Ascending aorta (tissue), 2 donors: ENCODE measurements at regions not wholly inside any gene's neighbourhood (a gene's known extent, or its start where the extent isn't known, plus 50 kb on each side); places are given as distances from the start of the nearest gene placed in this dataset.

ENCODE experiments used
- DNase-seq, 2 donors: peaks; one replicate each; pipeline ENCODE4 v3.0.0-alpha.2; 2019; ENCODE audit warnings: low spot score in 2 of 2
- H3K27ac ChIP-seq, 2 donors: fragments of 200-600 bp; sonication (generic); one replicate each; pipeline ENCODE4 v1.5.1; 2016 to 2017; ENCODE audit warnings: mild to moderate bottlenecking in 1 of 2
- H3K27me3 ChIP-seq: fragments of 200-600 bp; sonication (generic); one replicate; pipeline ENCODE4 v1.5.1; 2017
- H3K36me3 ChIP-seq, 2 donors: fragments of 200-600 bp; sonication (generic); one replicate each; pipeline ENCODE4 v1.5.1; 2016
- H3K4me1 ChIP-seq, 2 donors: fragments of 200-600 bp; sonication (generic); one replicate each; pipeline ENCODE4 v1.5.1; 2016 to 2017; ENCODE audit warnings: mild to moderate bottlenecking in 1 of 2
- H3K4me3 ChIP-seq, 2 donors: fragments of 200-600 bp; sonication (generic); one replicate each; pipeline ENCODE4 v1.5.1; 2016 to 2017; ENCODE audit warnings: mild to moderate bottlenecking in 1 of 2
- H3K9me3 ChIP-seq, 2 donors: fragments of 200-600 bp; sonication (generic); one replicate each; pipeline ENCODE4 v1.5.1; 2016
- CTCF ChIP-seq, 3 experiments: fragments of 200-600 bp in 2 of 3; fragments of 450-650 bp in 1 of 3; sonication (generic) in 2 of 3; IDR thresholded peaks; one replicate each; pipeline ENCODE4 v1.5.1; 2016 to 2019; ENCODE audit warnings: antibody characterized with exemption in 3 of 3, mild to moderate bottlenecking in 1 of 3, moderate library complexity in 1 of 3
- intact Hi-C: fragments of 100-400 bp; cut with DNase I; formaldehyde crosslinking; loops from one replicate; pipeline ENCODE4 v1.15.1; 2023

DNA sequence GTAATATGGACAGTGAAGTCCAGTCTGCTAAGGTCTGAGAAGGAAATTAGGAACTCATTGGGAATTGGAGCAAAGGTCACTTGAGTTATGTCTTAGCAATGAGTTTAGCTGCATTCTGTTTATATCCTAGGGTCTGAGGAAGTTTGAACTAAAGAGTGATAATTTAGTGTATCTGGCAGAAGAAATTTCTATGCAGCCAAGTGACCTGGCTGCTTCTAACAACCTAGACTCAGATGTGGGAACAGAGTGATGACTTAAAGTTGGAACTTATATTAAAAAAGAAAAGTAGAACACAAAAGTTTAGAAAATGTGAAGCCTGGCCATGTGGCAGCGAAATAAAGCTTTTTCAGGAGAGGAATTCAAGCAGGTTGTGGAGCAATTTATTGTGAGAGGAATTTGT, 106.2 kb downstream of the PRDM9 start:
- Histone ChIP-seq H3K4me1 (no peaks in the 10 kb centered on the region), H3K27ac (no peak overlapping the region), H3K9me3 (no peaks in the 10 kb centered on the region), H3K27me3 (no peaks in the 10 kb centered on the region), H3K36me3 (no peaks in the 10 kb centered on the region), H3K4me3 (no peak overlapping the region)
- TF ChIP-seq CTCF (IDR thresholded peaks at IDR 0.05) = no peak
- DNase-seq = no peak
- intact Hi-C loops = no loop called here

DNA sequence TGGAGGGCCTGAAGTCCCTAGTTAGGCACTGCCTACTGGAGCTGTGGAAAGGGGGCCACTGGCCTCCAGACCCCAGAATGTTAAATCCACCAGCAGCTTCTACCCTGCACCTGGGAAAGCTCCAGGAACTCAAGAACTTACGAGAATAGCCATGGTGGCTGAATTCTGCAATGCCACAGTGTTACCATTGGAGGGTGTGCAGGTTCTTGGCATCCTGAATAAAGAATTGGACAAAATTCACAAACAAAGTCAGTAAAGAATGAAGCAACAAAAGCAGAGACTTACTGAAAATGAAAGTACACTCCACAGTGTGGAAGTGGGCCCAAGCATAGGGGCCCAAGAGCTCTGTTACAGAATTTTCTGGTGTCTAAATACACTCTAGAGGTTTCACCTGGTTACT, 107.0 kb downstream of the PRDM9 start:
- Histone ChIP-seq H3K4me1 (no peaks in the 10 kb centered on the region), H3K4me3 (no peak overlapping the region), H3K36me3 (no peaks in the 10 kb centered on the region), H3K9me3 (no peaks in the 10 kb centered on the region), H3K27ac (no peak overlapping the region), H3K27me3 (no peaks in the 10 kb centered on the region)
- intact Hi-C loops = no loop called here
- TF ChIP-seq CTCF (IDR thresholded peaks at IDR 0.05) = no peak
- no peak for DNase-seq

DNA sequence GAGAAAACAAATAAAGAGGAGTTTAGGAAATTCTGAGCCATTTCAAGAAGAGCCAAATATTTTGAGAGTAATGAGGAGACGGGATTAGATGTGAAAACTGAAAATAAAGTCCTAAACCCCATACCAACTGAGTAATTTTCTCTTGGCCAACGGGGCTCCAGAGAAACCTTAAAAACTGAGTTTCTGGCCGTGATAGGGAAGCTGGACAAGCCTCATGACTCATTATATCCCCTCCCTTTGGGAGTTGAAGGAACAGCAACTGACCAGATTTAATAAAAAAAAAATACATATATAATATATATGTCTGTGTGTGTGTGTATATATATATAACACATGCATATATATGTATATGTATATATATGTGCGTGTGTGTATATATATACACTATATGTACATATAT, 119.6 kb downstream of the PRDM9 start:
- Histone ChIP-seq H3K27ac (no peak overlapping the region), H3K4me3 (no peak overlapping the region), H3K9me3 (no peaks in the 10 kb centered on the region), H3K27me3 (no peaks in the 10 kb centered on the region), H3K4me1 (no peaks in the 10 kb centered on the region), H3K36me3 (no peaks in the 10 kb centered on the region)
- TF ChIP-seq CTCF (IDR thresholded peaks at IDR 0.05) = no peak
- intact Hi-C loops = no loop called here
- no peak for DNase-seq

DNA sequence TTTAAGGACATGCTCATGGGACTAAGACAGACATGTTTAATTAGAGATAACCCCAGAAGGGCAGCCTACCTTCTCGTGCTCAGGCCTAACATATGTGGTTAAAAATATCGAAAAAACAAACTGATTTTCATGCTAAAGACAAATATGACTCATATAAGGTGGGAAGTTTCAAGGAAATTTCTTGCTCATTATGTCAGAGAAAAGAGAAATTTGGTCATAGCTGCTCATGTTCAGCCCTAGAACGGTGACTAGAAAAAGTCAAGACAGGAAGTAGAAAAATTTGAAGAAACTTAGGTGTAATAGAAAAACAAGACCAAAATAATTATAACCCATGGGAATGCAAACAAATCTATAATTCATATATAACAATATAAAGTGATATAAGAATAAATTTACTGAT, 120.6 kb downstream of the PRDM9 start:
- Histone ChIP-seq H3K36me3 (no peaks in the 10 kb centered on the region), H3K4me3 (no peak overlapping the region), H3K4me1 (no peaks in the 10 kb centered on the region), H3K27me3 (no peaks in the 10 kb centered on the region), H3K9me3 (no peaks in the 10 kb centered on the region), H3K27ac (no peak overlapping the region)
- TF ChIP-seq CTCF (IDR thresholded peaks at IDR 0.05) = no peak
- intact Hi-C loops = no loop called here
- no peak for DNase-seq

DNA sequence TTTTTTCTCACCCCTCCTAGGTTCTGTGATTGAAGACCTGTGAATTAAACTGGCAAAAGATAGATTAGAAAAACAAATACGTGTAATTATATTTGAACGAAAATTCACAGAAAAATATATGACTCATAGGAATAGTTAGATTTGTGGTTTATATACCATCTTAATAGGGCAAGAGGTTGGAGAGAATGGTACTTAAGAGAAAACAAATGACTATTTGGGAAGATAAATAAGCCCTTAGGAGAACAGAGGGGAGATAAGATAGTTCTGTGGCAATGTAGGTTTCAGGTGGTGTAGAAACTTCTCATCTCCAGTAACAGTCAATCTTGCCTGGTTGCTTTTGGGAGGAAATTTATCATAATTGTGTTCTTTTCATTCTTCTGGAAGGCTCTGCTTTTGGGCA, 122.0 kb downstream of the PRDM9 start:
- H3K27ac ChIP-seq = no peak overlapping the region
- no peak for DNase-seq
- H3K27me3 ChIP-seq = no peaks in the 10 kb centered on the region
- intact Hi-C loops = no loop called here
- H3K4me1 ChIP-seq = no peaks in the 10 kb centered on the region
- no peak overlapping the region for H3K4me3 ChIP-seq
- H3K9me3 ChIP-seq = no peaks in the 10 kb centered on the region
- no peaks in the 10 kb centered on the region for H3K36me3 ChIP-seq
- TF ChIP-seq CTCF (IDR thresholded peaks at IDR 0.05) = no peak

- H3K36me3 ChIP-seq = no peaks in the 10 kb centered on the region
- no peak overlapping the region for H3K27ac ChIP-seq
- no peaks in the 10 kb centered on the region for H3K4me1 ChIP-seq
- no peaks in the 10 kb centered on the region for H3K9me3 ChIP-seq
- DNase-seq = no peak
- intact Hi-C loops = no loop called here
- no peaks in the 10 kb centered on the region for H3K27me3 ChIP-seq
- TF ChIP-seq CTCF (IDR thresholded peaks at IDR 0.05) = no peak
- H3K4me3 ChIP-seq = no peak overlapping the region
Measured at GRCh38 chr5:23631302-23632045, 124.1 kb downstream of the PRDM9 start.
